Sigmoid colon (tissue), 4 donors: ENCODE measurements at regions not wholly inside any gene's neighbourhood (a gene's known extent, or its start where the extent isn't known, plus 50 kb on each side); places are given as distances from the start of the nearest gene placed in this dataset.
"Not testable (repeated sequence)": the region's sequence is repeated elsewhere in the genome, so short reads cannot be mapped to it uniquely, and the experiment has no call there.

Experiments used
- CTCF ChIP-seq, 4 experiments: fragments of 450-650 bp in 3 of 4; fragments of 200-600 bp in 1 of 4; IDR thresholded peaks; one replicate each; pipeline ENCODE4 v1.5.1; 2016 to 2019; ENCODE audit warnings: antibody characterized with exemption in 4 of 4, mild to moderate bottlenecking in 3 of 4, moderate library complexity in 2 of 4
- POLR2AphosphoS5 ChIP-seq, 4 donors: sonication (generic); formaldehyde crosslinking; IDR thresholded peaks; one replicate each; pipeline ENCODE4 v1.6.1; 2017; ENCODE audit warnings: antibody characterized with exemption in 4 of 4

GRCh38 chr1:120298487-120298886 lies 116.3 kb upstream of the NBPF8 start:
- not testable (repeated sequence) for TF ChIP-seq CTCF, POLR2AphosphoS5 (IDR thresholded peaks at IDR 0.05)
